NCI-H1105 (cell line): ENCODE measurements at regions not wholly inside any gene's neighbourhood (a gene's known extent, or its start where the extent isn't known, plus 50 kb on each side); places are given as distances from the start of the nearest gene placed in this dataset.
"Not testable (repeated sequence)": the region's sequence is repeated elsewhere in the genome, so short reads cannot be mapped to it uniquely, and the experiment has no call there.

Experiments used
- DNase-seq: peaks from one replicate; lab custom pipeline; 2025; lab: John Stamatoyannopoulos, UW

DNA sequence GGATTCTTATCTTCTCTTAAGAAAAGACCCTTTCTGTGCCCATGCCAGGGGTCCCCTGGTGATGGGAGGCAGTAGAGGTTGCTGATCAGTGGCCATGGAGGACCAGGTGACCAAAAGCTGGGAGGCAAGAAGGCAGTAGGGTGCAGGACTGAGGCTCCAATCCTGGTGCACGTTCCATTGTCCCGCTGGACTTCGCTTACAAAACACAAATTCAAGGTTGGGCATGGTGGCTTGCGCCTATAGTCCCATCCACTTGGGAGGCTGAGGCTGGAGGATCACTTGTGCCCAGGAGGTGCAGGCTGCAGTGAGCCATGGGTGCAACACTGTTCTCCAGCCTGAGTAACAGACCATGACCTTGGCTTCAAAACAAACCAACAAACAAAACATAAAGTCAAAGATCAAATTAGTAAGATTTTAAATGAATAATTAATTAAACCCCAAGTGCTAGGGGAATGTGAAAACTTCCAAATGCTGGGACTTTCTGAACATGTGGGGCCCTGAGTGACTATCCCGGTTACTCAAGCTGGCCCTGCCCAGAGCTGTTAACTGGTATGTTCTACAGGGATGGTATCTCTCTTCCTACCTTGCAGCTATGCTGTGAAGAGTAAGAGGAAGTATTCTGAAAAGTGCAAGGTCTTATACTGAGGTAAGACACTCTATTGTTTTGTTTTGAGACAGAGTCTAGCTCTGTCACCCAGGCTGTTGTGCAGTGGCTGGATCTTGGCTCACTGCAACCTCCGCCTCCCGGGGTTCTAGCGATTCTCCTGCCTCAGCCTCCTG, 97.6 kb downstream of the LYZL2 start:
- no peak for DNase-seq

DNA sequence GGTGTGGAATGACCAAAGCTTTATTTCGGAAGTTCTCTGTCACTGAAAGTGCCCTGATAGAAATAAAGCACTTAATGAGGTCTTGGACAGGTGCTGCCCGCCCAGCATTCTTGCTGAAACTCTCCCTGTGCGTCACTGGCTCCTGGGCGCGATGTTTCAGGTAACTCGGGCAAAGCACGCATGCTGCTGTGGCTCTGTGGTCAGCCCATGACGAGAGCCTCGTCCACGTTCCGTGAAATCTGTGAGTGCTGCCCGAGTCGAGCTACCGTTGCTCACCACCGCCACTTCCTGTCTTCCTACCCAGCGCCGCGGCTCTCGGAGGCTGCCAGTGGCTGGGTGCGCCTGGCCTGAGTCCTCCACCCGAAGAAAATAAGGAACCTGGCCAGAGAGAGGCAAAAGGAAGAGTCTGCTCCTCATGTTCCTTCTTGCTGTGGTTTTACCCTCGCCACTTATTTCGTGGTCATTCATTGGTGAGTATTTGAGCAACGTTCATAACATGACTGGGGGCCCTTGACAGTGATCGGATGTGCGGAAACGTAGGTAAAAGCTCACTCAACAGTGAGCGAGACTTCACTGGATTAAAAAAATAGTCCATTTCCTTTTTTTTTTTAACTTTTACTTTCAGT, 95.5 kb downstream of the MAP3K8 start:
- no peak for DNase-seq

DNA sequence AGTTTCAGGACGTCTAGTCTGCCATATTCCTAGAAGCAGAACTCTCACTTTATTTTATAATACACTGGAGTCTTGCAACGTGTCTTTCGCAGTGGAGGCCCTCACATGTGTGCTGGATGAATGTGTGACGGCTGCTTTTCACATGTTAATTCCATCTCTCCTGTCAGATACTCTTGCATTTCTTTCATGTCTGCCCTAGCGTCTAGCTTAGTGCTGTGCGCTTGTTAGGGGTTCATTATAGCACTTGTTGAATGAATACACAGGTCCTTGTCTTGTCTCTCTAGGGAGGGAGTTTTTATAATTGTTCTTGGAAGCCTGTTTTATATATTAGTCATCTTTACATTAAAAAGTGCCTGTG, 94.4 kb downstream of the MAP3K8 start:
- no peak for DNase-seq

DNA sequence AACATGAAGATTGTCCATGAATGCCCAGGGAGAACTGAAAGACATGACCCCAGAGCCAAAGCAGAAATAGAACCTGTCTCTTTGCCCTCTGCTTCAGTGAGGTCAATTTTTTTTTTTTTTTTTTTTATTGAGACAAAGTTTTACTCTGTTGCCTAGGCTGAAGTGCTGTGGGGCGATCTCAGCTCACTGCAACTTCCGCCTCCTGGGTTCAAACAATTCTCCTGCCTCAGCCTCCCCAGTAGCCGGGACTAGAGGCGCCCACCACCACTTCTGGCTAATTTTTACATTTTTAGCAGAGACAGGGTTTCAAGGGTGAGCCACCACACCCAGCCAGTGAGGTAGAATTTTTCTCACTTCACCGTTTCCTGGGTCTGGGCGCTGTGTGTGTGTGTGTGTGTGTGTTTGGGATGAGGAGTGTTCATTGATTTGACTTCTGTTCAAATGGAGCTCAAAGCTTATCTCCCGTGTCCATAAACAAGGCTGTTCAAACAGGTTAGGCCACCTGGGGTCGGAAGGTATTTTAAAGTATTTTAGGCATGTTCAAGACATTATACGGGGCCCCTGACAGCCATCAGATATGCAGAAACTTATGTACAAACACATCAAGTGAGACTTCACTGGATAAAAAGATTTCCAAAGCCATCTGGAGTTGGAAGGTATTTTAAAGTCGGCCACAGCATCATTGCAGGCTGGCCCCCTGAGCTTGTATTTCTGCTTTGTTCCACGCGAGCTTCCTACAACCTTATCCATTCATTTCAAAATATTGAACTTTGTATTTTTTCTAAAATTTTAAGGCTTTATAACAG, 93.8 kb downstream of the MAP3K8 start:
- no peak for DNase-seq

DNA sequence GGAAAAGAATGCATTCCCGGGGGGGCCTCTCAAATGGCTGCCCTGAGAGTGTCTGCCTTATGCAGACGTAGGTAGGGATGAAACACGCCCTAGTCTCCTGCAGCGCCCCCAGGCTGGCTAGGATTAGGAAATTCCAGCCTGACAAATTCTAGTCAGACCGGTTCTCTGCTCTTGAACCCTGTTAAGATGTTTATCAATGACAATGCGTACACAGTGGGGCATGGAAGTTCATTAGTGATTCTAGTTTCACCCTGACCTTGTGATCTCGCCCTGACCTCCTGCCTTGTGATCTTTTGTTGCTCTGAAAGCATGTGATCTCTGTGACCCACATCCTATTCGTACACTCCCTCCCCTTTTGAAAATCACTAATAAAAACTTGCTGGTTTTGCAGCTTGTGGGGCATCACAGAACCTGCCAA, 88.7 kb downstream of the MAP3K8 start:
- not testable (repeated sequence) for DNase-seq

DNA sequence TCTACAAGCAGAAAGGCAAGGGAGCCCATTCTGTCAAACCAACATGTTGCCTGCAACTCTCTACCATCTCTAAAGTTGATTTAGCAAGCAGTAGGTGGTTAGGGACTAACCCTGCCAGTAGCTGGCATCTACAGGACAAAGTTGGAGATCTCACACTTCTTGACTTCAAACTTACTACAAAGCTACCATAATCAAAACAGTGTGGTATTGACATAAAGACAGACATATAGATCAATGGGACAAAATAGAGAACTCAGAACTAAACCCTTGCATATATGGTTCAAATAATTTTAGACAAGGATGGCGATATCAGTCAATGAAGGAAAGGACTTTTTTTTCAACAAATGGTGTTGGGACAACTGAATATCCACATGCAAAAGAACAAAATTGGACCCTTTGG, 84.9 kb downstream of the MAP3K8 start:
- DNase-seq, result no peak
